Adrenal gland (tissue), 9 donors: ENCODE measurements at regions not wholly inside any gene's neighbourhood (a gene's known extent, or its start where the extent isn't known, plus 50 kb on each side); places are given as distances from the start of the nearest gene placed in this dataset.
"Not testable (repeated sequence)": the region's sequence is repeated elsewhere in the genome, so short reads cannot be mapped to it uniquely, and the experiment has no call there.

ENCODE experiments used
- DNase-seq, 7 donors: peaks; one replicate each; pipeline ENCODE4 v3.0.0-alpha.2; 2019 to 2020
- H3K27ac ChIP-seq, 5 donors: fragments of 200-600 bp; sonication (generic) in 4 of 5; 1 replicate in 3 of 5; 2 replicates in 2 of 5; pipeline versions ENCODE4 v1.5.1 to v1.8.0; 2016 to 2020; ENCODE audit warnings: mild to moderate bottlenecking in 1 of 5
- H3K27me3 ChIP-seq: fragments of 200-600 bp; 2 replicates; pipeline ENCODE4 v1.8.0; 2021
- H3K36me3 ChIP-seq, 2 donors: fragments of 200-600 bp; replicated peaks in 1 of 2; 1 replicate in 1 of 2; 2 replicates in 1 of 2; pipeline versions ENCODE4 v1.5.1 to v1.8.0; 2018 to 2022
- H3K4me1 ChIP-seq, 2 donors: fragments of 200-600 bp; replicated peaks in 1 of 2; 1 replicate in 1 of 2; 2 replicates in 1 of 2; pipeline versions ENCODE4 v1.5.1 to v1.8.0; 2018 to 2021
- H3K4me3 ChIP-seq, 4 donors: fragments of 200-600 bp; sonication (generic) in 3 of 4; one replicate each; pipeline ENCODE4 v1.5.1; 2016 to 2018
- H3K9me3 ChIP-seq, 3 donors: fragments of 200-600 bp; sonication (generic) in 1 of 3; replicated peaks in 1 of 3; 1 replicate in 2 of 3; 2 replicates in 1 of 3; pipeline versions ENCODE4 v1.5.1 to v1.8.0; 2016 to 2021
- CTCF ChIP-seq, 6 experiments: fragments of 450-650 bp in 4 of 6; fragments of 200-600 bp in 2 of 6; sonication (generic) in 1 of 6; IDR thresholded peaks; 1 replicate in 5 of 6; 2 replicates in 1 of 6; pipeline versions ENCODE4 v1.5.1 to v1.8.0; 2016 to 2021; ENCODE audit warnings: antibody characterized with exemption in 6 of 6, mild to moderate bottlenecking in 2 of 6, moderate library complexity in 1 of 6
- POLR2A ChIP-seq, 2 donors: fragments of 450-650 bp; IDR thresholded peaks; one replicate each; pipeline ENCODE4 v1.6.1; 2017; ENCODE audit warnings: antibody characterized with exemption in 2 of 2, mild to moderate bottlenecking in 2 of 2, moderate library complexity in 1 of 2
- WGBS, 4 donors: extraction: QIAGEN DNeasy Blood & Tissue Kit in 2 of 4; methylation state at CpG; one replicate each; pipeline versions ENCODE4 v1.1.5 to v1.1.7; 2013 to 2017; 5-methylcytosine and 5-hydroxymethylcytosine counted together
- intact Hi-C, 2 donors: fragments of 100-400 bp; cut with DNase I; formaldehyde crosslinking; loops; one replicate each; pipeline versions ENCODE4 v1.14.1 to v1.15.0; 2022 to 2023
- donor health status: healthy with polysubstance abuse.
- donor health status: Bipolar disorder and iron deficiency.
- donor health status: DM: yes; HTN: yes; CAD: no.
- donor health status: DM: no; HTN: no; CAD: no.
- donor health status: DM: no; HTN: no; CAD: no.

GRCh38 chr4:100340512-100341485, 150.5 kb upstream of the DDIT4L start:
- no peaks in the 10 kb centered on the region for H3K27me3 ChIP-seq
- TF ChIP-seq POLR2A (IDR thresholded peaks at IDR 0.05) = no peak
- no peak for TF ChIP-seq CTCF (IDR thresholded peaks at IDR 0.05)
- intact Hi-C loops = no loop called here
- H3K27ac ChIP-seq = no peak overlapping the region
- no peak overlapping the region for H3K4me3 ChIP-seq
- no peak for DNase-seq
- H3K4me1 ChIP-seq = no peaks in the 10 kb centered on the region
- H3K9me3 ChIP-seq = peaks cover 0 to 3% (median 0%) of the 10 kb centered on the region in 3 donors
- no peaks in the 10 kb centered on the region for H3K36me3 ChIP-seq
- 71 to 83% (median 80%) methylated on average over 4 of the region's 4 CpGs for WGBS, 4 donors

GRCh38 chr4:100339870-100340269, 149.6 kb upstream of the DDIT4L start:
- no peaks in the 10 kb centered on the region for H3K4me1 ChIP-seq
- no peaks in the 10 kb centered on the region for H3K27me3 ChIP-seq
- no peak for TF ChIP-seq CTCF (IDR thresholded peaks at IDR 0.05)
- TF ChIP-seq POLR2A (IDR thresholded peaks at IDR 0.05) = no peak
- H3K36me3 ChIP-seq = no peaks in the 10 kb centered on the region
- WGBS, 4 donors = 88 to 98% (median 93%) methylated on average over 4 of the region's 4 CpGs
- no peak overlapping the region for H3K4me3 ChIP-seq
- H3K27ac ChIP-seq = no peak overlapping the region
- intact Hi-C loops = no loop called here
- DNase-seq = no peak
- H3K9me3 ChIP-seq = peaks cover 0 to 3% (median 0%) of the 10 kb centered on the region in 3 donors

- H3K4me1 ChIP-seq, H3K4me3 ChIP-seq, intact Hi-C loops, H3K27ac ChIP-seq, H3K9me3 ChIP-seq, H3K27me3 ChIP-seq, DNase-seq, H3K36me3 ChIP-seq: not testable (repeated sequence)
- 51 to 88% (median 85%) methylated on average over 2 of the region's 2 CpGs for WGBS, 4 donors
These were observed 143.2 kb upstream of the DDIT4L start for GRCh38 chr4:100333491-100333890.

GRCh38 chr4:100317032-100317864, 127.0 kb upstream of the DDIT4L start:
- Histone ChIP-seq H3K27ac (no peak overlapping the region), H3K4me3 (peak overlapping the region in 1 of 4 donors; percentile 10), H3K4me1 (peaks cover 0 to 14% of the 10 kb centered on the region in 2 donors), H3K36me3 (no peaks in the 10 kb centered on the region), H3K9me3 (no peaks in the 10 kb centered on the region), H3K27me3 (no peaks in the 10 kb centered on the region)
- intact Hi-C loops = no loop called here
- 35 to 41% (median 37%) methylated on average over 7 of the region's 7 CpGs for WGBS, 4 donors
- TF ChIP-seq POLR2A (IDR thresholded peaks at IDR 0.05) = no peak
- TF ChIP-seq CTCF (IDR thresholded peaks at IDR 0.05) = no peak
- DNase-seq = peak in 2 of 7 donors; percentile 12 to 29
